Activated naive CD4-positive, alpha-beta T cell treated with anti-CD3 and anti-CD28 coated beads for 36 hours (primary cell): ENCODE measurements at regions not wholly inside any gene's neighbourhood (a gene's known extent, or its start where the extent isn't known, plus 50 kb on each side); places are given as distances from the start of the nearest gene placed in this dataset.

Source experiments
- CTCF ChIA-PET: fragments of 350-600 bp; sonication (Branson Sonifier 250); formaldehyde crosslinking; loops from one replicate; lab custom pipeline; 2021; ENCODE audit warnings: antibody characterized with exemption; lab: Charles Lee
- DNase-seq: peaks from one replicate; pipeline ENCODE4 v3.0.0-alpha.2; 2020
- H3K27ac Mint-ChIP-seq: one replicate; pipeline ENCODE4 v1.8.0; 2021; ENCODE audit warnings: mild to moderate bottlenecking, mixed read lengths
- H3K27me3 Mint-ChIP-seq: one replicate; pipeline ENCODE4 v1.8.0; 2021; ENCODE audit warnings: low read depth, mixed read lengths
- H3K36me3 Mint-ChIP-seq: one replicate; pipeline ENCODE4 v1.8.0; 2021; ENCODE audit warnings: low read depth, mixed read lengths
- H3K4me1 Mint-ChIP-seq: one replicate; pipeline ENCODE4 v1.8.0; 2021; ENCODE audit warnings: low read depth, mixed read lengths
- H3K4me3 Mint-ChIP-seq: one replicate; pipeline ENCODE4 v1.8.0; 2021; ENCODE audit warnings: mild to moderate bottlenecking, moderate library complexity, mixed read lengths
- H3K9me3 Mint-ChIP-seq: one replicate; pipeline ENCODE4 v1.8.0; 2021; ENCODE audit warnings: mixed read lengths
- intact Hi-C: fragments of 100-400 bp; cut with micrococcal nuclease; formaldehyde crosslinking; loops from one replicate; pipeline ENCODE4 v1.15.1; 2023

- Mint-ChIP-seq H3K9me3 (peaks cover 2% of the 10 kb centered on the region), H3K4me1 (peaks cover 3% of the 10 kb centered on the region), H3K36me3 (no peaks in the 10 kb centered on the region), H3K27ac (no peak overlapping the region), H3K4me3 (no peak overlapping the region), H3K27me3 (peaks cover 15% of the 10 kb centered on the region)
- no peak for DNase-seq
- intact Hi-C loops = no loop called here
- CTCF ChIA-PET = interaction anchor here (0.6 kb wide), 1 partner anchor 41 kb away, joined by 3 read pairs; no protein-coding TSS in a partner anchor
Measured at GRCh38 chr3:66142079-66142478, 78.7 kb upstream of the SLC25A26 start.

DNA sequence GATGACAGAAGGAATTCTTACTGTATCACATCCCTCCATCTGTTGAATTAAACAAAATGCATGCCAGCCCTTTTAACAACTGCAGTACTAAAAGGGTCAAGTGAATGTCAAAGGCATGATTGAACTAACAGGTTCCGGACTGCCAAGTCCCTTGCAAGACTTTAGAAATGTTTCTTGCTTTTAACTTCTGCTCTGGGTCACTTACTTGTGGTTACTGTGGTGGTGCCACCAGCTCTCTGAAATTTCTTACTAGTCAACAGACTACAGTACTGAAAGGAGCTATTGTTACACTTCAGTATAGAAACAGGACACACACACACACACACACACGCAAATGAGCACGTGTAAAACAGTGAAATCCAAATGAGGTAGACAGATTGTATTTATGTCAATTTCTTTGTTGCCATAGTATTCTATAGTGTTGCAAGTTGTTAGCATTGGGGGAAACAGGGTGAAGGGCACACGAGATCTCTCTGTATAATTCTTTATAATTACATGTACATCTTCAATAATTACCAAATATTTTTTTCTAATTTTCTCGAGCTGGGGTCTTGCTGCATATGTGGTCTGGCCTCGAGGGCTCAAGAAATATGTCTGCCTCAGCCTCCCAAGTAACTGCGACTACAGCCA is 79.9 kb upstream of the SLC25A26 start:
- intact Hi-C loops = no loop called here
- Mint-ChIP-seq H3K4me3 (no peak overlapping the region), H3K4me1 (peaks cover 3% of the 10 kb centered on the region), H3K27me3 (peaks cover 15% of the 10 kb centered on the region), H3K9me3 (peaks cover 2% of the 10 kb centered on the region), H3K36me3 (no peaks in the 10 kb centered on the region), H3K27ac (no peak overlapping the region)
- CTCF ChIA-PET = no interaction called here
- DNase-seq = no peak

DNA sequence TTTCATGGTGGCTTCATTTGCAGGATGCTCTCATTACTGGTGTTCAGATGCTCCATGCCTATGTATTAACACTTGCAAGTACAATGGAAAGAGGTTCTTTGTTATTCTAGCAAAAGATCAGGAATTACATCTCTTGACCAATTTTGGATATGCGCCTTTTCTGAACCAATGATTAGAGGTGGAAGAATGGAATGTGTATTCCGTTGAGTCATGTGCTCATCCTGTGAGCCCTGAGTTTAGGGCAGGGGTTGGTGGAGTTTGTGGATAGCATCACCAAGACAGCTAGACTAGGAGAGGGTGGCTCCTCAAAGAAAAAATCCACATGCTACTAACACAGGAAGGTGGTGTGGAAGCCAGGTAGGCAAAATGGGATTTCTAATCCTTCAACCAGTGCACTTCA is 80.7 kb upstream of the SLC25A26 start:
- Mint-ChIP-seq H3K4me1 (peaks cover 3% of the 10 kb centered on the region), H3K36me3 (no peaks in the 10 kb centered on the region), H3K4me3 (no peak overlapping the region), H3K9me3 (peaks cover 2% of the 10 kb centered on the region), H3K27me3 (peaks cover 15% of the 10 kb centered on the region), H3K27ac (no peak overlapping the region)
- intact Hi-C loops = no loop called here
- CTCF ChIA-PET = no interaction called here
- no peak for DNase-seq

- Mint-ChIP-seq H3K27ac (no peak overlapping the region), H3K4me3 (no peak overlapping the region), H3K4me1 (peaks cover 3% of the 10 kb centered on the region), H3K36me3 (no peaks in the 10 kb centered on the region), H3K9me3 (peaks cover 2% of the 10 kb centered on the region), H3K27me3 (peaks cover 14% of the 10 kb centered on the region)
- DNase-seq = no peak
- intact Hi-C loops = no loop called here
- CTCF ChIA-PET = no interaction called here
Measured at GRCh38 chr3:66139415-66139814, 81.4 kb upstream of the SLC25A26 start.

GRCh38 chr3:66138336-66139313 is 82.2 kb upstream of the SLC25A26 start:
- CTCF ChIA-PET = no interaction called here
- Mint-ChIP-seq H3K27me3 (peaks cover 7% of the 10 kb centered on the region), H3K36me3 (no peaks in the 10 kb centered on the region), H3K4me3 (no peak overlapping the region), H3K4me1 (peaks cover 3% of the 10 kb centered on the region), H3K9me3 (peaks cover 2% of the 10 kb centered on the region), H3K27ac (peak overlapping the region; percentile 36)
- intact Hi-C loops = loop anchor here (1.0 kb wide), 2 partner anchors 353 to 406 kb away; no protein-coding TSS in a partner anchor
- DNase-seq = peak; percentile 31

- H3K9me3 Mint-ChIP-seq = peaks cover 2% of the 10 kb centered on the region
- no peak overlapping the region for H3K4me3 Mint-ChIP-seq
- intact Hi-C loops = no loop called here
- no peak overlapping the region for H3K27ac Mint-ChIP-seq
- DNase-seq = no peak
- H3K36me3 Mint-ChIP-seq = no peaks in the 10 kb centered on the region
- H3K27me3 Mint-ChIP-seq = peaks cover 7% of the 10 kb centered on the region
- CTCF ChIA-PET = interaction anchor here (0.6 kb wide), 1 partner anchor 266 kb away, joined by 4 read pairs; no protein-coding TSS in a partner anchor
- peaks cover 3% of the 10 kb centered on the region for H3K4me1 Mint-ChIP-seq
Measured at GRCh38 chr3:66136597-66136996, 84.2 kb upstream of the SLC25A26 start.

DNA sequence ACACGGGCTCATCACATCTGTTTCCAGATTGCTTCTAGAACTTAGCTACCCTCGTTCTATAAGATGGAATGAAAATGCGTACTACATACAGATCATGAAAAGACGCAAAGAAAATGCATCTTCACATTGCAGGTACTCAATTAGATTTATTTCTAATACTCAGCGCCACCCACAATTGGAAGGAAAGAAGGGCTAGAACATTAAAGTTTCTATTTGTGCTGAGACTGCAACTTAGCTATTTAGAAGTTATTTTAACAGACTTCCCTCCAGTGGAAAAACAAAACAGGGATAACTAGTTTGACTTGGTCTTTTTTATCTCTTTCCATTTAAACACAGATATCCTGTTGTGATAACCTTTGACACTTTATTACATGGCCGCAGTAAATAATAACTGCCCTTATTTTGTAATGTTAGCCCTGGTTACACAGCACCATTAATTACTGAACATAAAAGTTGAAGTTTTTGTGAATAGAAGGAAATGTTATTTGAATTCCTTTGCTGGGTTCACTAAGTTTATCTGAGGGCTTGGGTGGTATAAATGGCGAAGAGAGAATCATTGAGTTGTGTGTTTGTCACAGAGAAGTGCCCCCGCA is 86.9 kb upstream of the SLC25A26 start:
- DNase-seq = no peak
- H3K27ac Mint-ChIP-seq = no peak overlapping the region
- no peaks in the 10 kb centered on the region for H3K9me3 Mint-ChIP-seq
- H3K4me3 Mint-ChIP-seq = no peak overlapping the region
- peaks cover under 1% of the 10 kb centered on the region for H3K27me3 Mint-ChIP-seq
- H3K36me3 Mint-ChIP-seq = no peaks in the 10 kb centered on the region
- CTCF ChIA-PET = no interaction called here
- peaks cover under 1% of the 10 kb centered on the region for H3K4me1 Mint-ChIP-seq
- intact Hi-C loops = no loop called here

GRCh38 chr3:66133050-66133757 is 87.6 kb upstream of the SLC25A26 start:
- H3K9me3 Mint-ChIP-seq = no peaks in the 10 kb centered on the region
- intact Hi-C loops = no loop called here
- H3K36me3 Mint-ChIP-seq = no peaks in the 10 kb centered on the region
- H3K27me3 Mint-ChIP-seq = no peaks in the 10 kb centered on the region
- no peak overlapping the region for H3K4me3 Mint-ChIP-seq
- CTCF ChIA-PET = interaction anchor here (0.6 to 1.2 kb wide), 2 partner anchors 113 to 272 kb away, joined by 3 to 4 read pairs; no protein-coding TSS in a partner anchor
- H3K4me1 Mint-ChIP-seq = no peaks in the 10 kb centered on the region
- H3K27ac Mint-ChIP-seq = no peak overlapping the region
- DNase-seq = no peak

- H3K27me3 Mint-ChIP-seq = no peaks in the 10 kb centered on the region
- no peak overlapping the region for H3K27ac Mint-ChIP-seq
- H3K4me3 Mint-ChIP-seq = no peak overlapping the region
- DNase-seq = no peak
- CTCF ChIA-PET = no interaction called here
- no peaks in the 10 kb centered on the region for H3K36me3 Mint-ChIP-seq
- intact Hi-C loops = no loop called here
- H3K4me1 Mint-ChIP-seq = no peaks in the 10 kb centered on the region
- H3K9me3 Mint-ChIP-seq = no peaks in the 10 kb centered on the region
Measured at GRCh38 chr3:66128623-66129022, 89.9 kb upstream of the MAGI1 start.

DNA sequence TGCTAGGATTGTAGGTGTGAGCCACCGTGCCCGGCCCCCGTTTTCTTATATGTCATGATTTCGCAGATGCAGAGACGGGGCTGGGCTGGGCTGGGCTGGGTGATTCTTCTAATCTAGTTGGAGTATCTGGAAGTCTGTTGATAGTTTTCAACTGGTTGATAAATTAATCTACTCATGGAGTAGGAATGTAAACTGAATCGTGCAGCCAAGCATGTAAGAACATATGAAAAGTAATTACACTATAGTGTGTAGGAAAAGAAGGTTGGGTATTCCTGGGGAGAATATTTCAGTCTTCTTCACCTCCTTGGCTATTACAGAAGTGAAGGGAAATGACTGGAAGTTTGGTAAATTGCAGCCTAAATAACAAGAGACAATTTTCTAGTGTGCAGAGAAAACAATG is 82.6 kb upstream of the MAGI1 start:
- H3K4me3 Mint-ChIP-seq = no peak overlapping the region
- CTCF ChIA-PET = no interaction called here
- H3K4me1 Mint-ChIP-seq = no peaks in the 10 kb centered on the region
- H3K36me3 Mint-ChIP-seq = no peaks in the 10 kb centered on the region
- no peak overlapping the region for H3K27ac Mint-ChIP-seq
- H3K27me3 Mint-ChIP-seq = peaks cover 5% of the 10 kb centered on the region
- no peaks in the 10 kb centered on the region for H3K9me3 Mint-ChIP-seq
- DNase-seq = no peak
- intact Hi-C loops = no loop called here

- CTCF ChIA-PET = interaction anchor here (0.7 kb wide), 1 partner anchor 748 kb away, joined by 3 read pairs; no protein-coding TSS in a partner anchor
- H3K4me1 Mint-ChIP-seq = no peaks in the 10 kb centered on the region
- H3K4me3 Mint-ChIP-seq = no peak overlapping the region
- DNase-seq = no peak
- H3K36me3 Mint-ChIP-seq = no peaks in the 10 kb centered on the region
- H3K9me3 Mint-ChIP-seq = no peaks in the 10 kb centered on the region
- H3K27ac Mint-ChIP-seq = no peak overlapping the region
- peaks cover 3% of the 10 kb centered on the region for H3K27me3 Mint-ChIP-seq
- intact Hi-C loops = no loop called here
Measured at GRCh38 chr3:66115858-66116654, 77.3 kb upstream of the MAGI1 start.
